ENCODE measurements at regions not wholly inside any gene's neighbourhood (a gene's known extent, or its start where the extent isn't known, plus 50 kb on each side); places are given as distances from the start of the nearest gene placed in this dataset.
A peak's percentile ranks its signal among the peaks of the same experiment; 100 is the strongest.
"Not testable (repeated sequence)": the region's sequence is repeated elsewhere in the genome, so short reads cannot be mapped to it uniquely, and the experiment has no call there.

DNA sequence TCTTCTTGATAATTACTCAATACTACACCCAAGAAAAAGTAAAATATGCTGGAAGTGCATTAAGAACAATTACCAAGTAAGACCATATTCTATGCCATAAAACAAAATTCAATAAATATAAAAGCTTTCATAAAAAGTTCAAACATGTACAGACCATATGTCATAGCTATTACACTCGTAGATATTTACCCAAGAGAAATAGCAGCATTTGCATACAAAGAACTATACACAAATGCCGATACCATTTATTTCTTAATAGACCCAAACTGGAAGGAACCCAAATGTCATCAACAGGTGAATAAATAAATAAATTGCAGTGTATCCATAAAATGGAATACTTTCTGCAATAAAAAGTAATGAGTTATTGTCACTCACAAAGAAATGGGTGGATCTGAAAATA is 78.3 kb upstream of the SLC16A7 start:
- no peak for FAIRE-seq

DNA sequence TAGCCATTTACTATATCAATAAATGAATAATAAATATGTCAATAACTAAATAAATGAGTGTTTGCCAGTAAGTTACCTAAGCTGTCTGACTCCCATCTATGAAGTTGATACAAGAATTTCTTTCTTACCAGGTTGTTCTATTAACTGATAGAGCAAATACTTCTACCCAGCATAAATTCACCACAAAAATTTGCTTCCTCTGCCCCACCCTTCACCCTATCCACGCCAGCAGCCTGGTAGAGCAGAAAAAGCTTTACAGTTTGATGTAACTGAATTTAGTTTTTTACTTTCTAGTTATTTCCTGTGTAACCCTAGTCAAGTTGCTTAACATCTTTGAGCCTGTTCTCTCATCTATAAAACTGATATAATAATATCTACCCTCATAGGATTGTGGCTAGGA is 94.9 kb upstream of the SLC16A7 start:
- no peak for FAIRE-seq

DNA sequence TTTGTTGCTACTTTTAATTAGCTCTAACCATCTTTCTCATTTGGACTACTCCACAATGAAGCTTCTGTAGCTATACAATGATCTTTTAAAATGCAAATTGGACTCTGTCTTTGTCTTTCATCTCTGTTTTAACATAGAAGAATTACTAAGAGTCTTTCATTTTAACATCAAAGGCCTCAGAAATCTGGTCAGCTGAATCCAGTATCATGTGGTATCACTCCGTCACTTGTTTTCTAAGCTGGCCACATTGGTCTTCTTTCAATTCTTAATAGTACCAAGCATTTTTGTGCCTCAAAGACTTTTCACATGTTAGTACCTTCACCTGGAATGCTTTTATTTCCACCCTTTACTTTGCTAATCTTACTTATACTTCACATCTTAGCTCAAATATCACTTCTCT is 95.5 kb upstream of the SLC16A7 start:
- FAIRE-seq: no peak

DNA sequence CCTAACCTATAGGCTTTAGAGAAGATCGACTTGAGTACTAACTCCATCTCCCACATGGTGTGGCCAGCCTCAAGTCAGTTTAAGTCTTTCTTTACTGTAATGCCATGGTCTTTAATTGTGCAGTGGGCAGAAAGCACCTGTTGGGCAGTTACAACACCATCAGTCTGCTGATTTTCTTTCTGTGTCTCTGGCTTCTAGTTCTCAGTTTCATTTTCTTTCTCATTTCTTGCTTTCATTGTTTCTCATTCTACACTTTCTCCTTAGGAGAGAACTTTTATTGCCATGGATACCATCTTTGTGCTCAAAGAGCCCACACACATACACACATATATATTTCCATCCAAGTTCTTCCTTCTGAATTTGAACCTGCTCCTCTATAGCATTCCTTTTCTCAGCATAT is 96.1 kb upstream of the SLC16A7 start:
- FAIRE-seq: no peak

DNA sequence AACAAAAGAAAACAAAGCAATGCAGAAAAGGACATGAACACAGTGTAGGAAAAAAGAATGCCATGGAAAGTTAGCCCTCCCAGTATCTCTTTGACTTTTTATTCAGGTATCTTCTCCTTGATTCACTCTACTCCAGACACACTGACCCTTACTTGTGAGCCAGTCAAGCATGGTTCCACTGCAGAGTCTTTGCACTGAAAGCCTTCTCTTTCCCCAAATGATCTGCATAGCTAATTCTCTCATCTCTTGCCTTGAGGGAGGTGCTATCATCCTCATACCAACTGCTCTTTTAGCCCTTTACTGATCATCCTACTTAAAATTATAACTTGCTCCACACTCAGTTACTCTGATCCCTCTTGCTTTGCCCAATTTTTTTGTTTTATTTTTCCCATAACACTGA is 101.2 kb upstream of the SLC16A7 start:
- FAIRE-seq: no peak

DNA sequence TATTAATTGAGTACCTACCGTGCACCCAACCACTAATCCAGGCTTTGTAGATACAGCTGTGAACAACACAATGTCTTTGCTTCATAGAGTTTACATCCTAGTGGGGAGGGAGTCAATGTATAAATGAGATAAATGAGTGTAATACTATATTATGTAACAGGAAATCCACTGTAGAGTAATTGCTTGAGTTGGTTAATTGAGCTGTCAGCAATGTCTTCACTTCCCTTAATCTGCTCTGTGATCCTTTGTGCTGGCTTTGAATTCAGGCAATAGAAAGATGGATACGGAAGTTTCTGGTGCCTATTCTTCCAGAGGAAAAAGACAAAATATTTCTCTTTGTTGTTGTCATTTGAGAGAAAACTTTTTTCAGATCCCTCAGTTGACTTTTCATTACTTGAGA is 104.0 kb upstream of the SLC16A7 start:
- no peak for FAIRE-seq

DNA sequence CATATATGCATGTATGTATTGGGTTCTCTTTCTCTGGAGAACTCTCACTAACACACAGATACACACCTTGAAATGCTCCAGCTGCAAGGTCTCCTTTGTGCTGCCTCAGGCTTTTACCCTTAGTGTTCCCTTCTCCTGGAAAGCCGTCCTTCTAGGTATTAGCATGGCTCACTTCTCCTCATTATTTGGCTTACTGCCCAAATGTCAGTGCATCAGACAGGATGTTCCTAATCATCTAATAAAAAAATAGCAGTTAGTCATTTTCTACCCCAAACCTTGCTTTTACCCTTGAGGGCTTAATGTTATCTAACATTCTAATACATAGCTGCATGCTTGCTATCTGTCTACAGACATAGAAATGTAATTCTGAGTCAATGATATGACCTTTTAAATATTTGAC is 109.0 kb upstream of the SLC16A7 start:
- no peak for FAIRE-seq

DNA sequence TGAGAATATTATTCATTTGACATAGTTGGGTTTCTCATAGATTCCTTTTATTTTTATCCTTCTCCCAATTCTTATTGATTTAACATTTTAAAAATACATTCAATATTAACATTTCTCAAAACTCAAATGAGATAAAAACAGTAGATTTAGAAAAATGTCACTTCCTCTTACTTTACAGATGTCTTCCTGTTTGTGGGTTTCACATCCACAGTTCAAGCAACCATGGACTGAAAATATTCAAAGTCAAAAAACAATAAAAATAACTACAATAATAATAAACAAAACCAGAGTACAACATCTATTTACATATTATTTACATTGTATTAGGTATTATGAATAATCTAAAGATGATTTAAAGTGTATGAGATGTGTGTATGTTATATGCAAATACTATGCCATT is 111.3 kb upstream of the SLC16A7 start:
- FAIRE-seq: no peak

DNA sequence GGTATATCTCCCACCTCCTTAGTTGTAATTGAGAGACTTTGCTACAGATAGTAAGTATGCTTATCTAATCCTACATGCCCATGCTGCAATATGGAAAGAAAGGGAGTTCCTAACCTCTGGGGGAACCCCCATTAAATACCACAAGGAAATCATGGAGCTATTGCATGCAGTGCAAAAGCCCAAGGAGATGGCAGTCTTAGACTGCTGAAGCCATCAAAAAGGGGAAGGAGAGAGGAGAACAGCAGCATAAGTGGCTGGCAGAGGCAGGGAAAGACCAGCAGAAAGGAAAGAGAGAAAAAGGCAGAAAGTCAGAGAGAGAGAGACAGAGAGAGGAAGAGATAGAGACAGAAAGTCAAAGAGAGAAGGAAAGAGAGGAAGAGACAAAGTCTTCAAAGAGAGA is 121.6 kb upstream of the SLC16A7 start:
- FAIRE-seq: not testable (repeated sequence)

DNA sequence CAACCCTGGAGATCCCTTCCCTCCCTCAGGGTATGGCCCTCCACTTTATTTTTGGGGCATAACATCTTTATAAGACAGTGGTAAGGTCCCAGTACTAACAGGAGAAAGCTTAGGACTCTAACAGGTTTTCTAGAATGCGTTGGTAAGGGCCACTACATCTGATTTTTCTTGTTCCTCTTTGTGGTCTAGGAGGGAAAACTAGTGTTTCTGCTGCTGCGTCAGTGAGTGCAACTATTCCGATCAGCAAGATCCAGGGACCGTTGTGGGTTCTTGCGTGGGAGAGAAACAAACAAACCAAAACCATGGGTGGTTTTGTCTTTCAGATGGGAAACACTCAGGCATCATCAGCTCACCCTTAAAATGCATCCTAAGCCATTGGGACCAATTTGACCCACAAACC is 123.6 kb upstream of the SLC16A7 start:
- no peak for FAIRE-seq

DNA sequence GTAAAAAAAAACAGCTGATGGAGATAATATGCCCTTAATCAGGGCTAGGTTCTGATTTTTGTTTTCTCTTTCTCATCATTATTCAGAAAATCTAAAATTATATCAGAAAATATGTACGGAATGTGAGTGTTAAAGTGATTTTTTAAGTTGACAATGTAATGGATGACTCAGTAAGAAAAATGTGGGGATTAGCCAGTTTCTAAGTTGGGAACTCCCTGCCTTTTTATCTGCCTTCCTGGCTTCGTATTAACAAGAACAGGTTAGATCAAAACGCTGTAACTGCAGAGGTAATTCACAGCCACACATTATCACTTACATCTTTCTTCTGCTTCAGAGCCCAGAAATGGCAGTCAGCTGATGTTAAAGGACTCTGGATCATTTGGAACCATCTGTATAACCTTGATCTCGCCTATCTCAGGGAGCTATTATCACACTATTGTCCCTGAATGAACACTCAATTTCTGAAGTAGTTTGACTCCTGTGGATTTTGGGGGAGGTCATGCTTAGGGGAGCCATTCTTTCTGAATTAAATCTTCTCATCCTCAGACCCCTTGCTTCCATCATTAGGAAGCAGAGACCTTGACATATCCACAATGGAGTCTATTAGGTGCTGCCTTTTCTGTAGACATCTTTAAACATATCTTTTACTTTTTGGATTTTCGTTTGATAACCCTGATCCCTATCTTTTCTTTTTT is 135.7 kb upstream of the SLC16A7 start:
- no peak for FAIRE-seq

DNA sequence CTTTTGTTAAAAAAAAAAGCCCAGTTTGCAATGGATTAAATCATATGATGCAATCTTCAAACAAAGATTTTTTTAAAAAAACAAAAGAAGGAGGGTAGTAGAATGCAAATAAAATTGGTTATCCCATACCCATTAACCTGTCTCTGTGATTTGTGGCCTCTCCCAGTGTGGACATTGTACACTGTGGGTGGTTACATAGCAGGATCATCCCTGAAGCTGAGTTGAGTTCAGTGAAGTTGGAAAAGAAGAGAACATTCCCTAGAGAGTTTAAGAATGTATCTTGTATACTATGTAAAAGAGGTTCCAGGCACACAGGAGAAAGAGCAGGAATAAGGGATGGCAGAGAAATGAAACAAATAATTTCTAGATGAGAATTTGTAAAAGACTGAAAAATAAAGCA is 142.4 kb upstream of the SLC16A7 start:
- FAIRE-seq: no peak

DNA sequence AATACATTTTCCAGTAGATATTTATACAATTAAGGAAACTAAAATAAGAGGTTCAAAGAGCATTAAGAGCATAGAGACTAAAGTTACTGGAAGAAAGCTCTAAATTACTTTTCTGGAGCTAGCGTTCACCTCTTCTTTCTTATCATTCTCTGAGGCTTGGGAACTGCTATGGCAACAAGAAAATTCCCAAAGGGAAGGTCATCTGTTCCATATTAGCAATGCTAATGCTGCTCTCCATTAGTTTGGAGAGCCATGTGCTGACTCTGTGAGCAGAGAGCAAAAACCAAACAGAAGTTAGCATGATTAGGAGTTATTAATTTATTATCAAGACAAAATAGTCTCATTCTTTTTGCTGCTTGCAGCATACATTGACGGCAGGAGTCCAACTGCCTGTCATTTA is 143.1 kb upstream of the SLC16A7 start:
- no peak for FAIRE-seq

DNA sequence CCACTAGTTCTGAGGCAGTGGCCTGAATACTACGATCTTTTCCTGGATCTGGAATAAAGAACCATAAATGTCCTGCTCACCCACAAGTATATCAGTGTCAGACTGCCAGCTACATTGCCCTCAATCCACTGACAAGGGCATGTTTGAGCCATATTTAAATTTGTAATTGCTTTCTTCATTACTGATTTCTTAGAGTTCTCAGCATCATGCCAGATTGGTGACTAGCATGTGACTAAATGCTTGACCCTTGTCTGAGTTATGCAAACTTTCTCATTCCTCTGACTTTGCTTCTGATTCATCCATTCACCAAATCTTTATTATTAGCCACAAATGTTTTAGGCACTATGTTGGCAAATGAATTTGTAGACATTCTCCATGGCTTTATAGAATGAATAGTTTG is 143.6 kb upstream of the SLC16A7 start:
- FAIRE-seq: no peak

DNA sequence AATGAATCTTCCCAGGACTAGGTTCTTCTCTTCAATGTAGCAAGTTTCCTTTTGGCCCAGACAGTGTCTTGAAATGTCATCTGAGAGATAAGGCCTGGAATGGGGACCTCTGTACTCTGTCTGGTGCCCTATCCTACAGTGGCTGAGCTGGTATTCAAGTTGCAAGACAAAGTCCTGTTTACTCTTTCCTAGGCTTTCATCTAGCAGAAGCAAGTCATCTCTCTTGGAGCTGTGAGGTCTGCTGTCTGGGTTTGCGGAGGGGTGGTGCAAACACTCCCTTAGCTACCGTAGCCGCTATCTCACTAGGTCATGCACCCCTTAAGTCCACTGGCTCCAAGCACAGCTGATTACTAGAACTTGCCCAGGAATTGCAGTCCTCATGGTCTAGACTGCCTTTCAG is 149.7 kb upstream of the SLC16A7 start:
- FAIRE-seq: no peak

DNA sequence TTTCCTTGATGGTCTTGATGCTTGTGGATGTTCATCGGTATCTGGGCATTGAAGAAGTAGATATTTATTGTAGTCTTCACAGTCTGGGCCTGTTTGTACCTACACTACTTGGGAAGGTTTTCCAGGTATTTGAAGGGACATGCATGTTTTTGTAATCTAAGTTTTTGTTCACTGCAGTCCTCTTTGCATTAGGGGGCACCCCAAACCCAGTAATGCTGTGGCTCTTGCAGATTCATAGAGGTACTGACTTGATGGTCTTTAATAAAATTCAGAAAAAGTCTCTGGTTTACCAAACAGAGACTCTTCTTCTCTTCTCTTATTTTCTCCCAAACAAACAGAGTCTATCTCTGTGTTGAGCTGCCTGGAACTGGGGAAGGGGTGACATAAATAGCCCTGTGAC is 150.9 kb upstream of the SLC16A7 start:
- FAIRE-seq: no peak

DNA sequence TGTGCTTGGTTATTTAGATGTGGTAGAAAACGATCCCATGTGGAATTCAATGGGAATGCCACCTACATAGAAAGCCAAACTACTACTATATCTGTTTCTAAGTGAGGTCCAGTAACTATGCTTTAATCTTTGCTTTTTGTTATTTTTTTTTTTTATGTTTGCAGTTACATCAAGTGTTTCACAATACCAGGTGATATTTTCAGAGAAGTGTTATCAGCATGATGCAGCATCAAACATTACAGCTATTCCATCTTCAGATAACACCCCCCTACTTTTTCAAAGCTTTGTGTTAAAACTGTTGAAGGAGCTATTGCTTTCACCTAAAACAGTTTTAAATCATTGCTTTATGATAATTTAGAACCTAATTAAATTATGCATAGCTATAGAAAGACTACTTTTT is 163.8 kb upstream of the SLC16A7 start:
- FAIRE-seq: no peak

DNA sequence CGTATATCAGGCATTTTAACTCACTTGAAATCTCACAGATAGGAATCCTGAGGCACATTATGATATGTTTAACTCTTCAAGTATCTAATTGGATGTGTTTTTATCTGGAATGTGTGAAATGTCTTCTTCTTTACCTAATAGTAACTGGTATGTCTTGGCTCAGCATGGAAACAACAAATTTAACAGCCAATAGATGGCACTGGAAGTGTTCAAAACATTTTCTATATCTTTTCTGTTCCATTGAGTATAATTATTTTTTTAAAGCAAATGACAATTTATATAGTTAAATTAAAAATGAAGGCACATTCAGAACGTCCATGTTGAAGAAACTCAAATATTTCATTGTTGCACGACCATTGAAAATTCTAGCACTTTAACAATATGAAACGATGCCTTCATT is 164.6 kb upstream of the SLC16A7 start:
- no peak for FAIRE-seq

DNA sequence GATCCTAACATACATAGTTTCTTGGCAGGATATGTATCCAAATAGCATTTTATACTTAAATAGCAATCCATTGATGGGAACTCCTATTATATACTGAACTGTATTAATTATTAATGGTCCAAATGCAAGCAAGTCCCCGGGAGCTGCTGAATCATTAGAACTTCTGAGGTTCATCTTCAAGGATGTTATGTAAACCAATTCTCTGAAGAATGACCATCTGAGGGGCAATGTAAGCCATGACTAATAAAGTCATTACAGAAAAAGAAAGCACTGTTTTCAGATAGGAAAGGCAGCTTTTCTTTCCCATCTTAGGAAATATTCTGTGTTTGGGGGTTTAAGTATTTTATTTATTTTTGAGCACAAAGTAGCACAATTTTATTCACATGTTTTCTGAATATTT is 166.1 kb upstream of the SLC16A7 start:
- FAIRE-seq: no peak

DNA sequence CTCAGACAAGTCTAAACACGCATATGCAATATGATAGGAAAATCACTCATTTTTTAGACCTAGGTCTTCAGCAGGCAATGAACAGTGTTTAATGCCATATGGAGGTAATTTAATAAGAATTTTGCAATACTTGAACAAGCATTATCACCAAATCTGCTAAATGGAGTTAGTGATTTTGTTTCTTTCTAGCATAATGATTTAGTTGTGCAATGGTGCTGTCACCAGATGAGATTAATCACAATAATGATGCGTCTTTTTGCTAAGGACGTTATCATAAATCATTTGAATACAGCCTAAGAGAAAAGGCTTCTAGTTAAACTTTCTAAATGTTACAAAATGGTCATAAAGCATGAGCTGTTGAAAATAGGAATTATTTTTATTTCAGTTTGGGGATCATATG is 170.0 kb upstream of the SLC16A7 start:
- no peak for FAIRE-seq

DNA sequence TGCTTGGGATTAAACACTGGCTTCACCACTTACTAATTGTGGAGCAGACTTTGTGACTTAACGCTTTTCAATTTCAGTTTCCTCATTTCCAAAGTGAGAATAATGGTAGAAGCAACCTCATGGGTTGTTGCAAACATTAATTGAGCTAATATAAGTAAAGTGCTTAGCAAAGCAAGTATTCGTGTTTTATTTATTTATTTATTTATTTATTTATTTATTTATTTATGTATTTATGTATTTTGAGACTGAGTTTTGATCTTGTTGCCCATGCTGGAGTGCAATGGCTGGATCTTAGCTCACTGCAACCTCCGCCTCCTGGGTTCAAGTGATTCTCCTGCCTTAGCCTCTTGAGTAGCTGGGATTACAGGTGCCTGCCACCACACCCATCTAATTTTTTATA is 171.2 kb upstream of the SLC16A7 start:
- FAIRE-seq: not testable (repeated sequence)

DNA sequence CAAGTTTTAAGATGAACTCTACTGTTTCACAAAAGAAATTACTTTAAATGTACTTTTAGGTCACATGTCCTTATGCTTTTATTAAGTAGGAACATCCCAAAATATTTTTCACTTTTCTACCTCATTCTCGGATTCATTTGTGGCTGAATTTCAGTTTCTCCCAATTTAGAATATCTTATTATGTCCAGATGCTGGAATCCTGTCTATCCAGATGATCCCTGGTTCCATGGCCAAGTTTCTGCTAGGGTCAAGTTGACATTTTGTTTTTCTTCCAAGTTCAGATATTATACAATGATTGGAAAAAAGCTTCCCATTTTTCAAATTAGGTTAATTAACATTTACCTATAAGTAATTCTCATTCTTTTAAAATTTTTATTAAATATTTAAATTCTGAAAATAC is 181.8 kb upstream of the SLC16A7 start:
- FAIRE-seq: peak; percentile 28

DNA sequence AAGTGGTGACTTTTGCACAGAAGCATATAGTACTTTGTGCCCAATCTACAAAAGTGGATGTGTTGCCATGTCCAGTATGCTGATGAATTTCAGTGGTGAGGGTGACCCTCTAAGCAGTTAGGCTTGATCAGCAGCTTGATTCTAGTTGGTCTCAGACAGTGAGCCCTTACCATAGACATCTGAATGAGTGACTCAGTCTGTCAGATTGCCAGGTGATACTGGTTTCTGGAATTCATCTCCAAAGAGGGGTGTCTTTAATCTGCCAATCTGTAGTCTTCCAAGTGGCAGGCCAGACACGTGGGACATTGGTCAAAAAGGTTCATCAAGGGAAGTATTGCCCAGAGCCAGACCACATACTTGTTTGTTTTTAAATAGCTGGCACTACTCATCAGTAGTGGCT is 187.4 kb upstream of the SLC16A7 start:
- FAIRE-seq: no peak

DNA sequence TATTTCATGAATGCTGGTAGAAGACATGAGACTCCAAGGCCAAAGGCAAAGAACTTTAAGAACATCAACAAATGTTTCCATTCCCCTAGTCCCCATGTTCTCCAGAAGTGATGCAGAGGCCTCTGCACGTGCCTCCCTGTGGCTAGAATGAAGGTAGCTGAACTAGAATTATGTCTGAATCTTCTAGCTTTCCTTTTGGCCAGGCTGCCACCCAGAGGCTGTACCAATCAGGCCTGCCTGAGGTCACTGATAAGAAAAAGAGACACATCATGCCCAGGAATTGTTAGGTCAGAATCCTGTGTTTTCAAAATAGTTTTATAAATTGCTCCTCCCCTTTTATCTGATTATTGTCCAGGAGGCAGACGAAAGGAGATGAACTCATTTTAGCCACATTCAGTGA is 188.0 kb upstream of the SLC16A7 start:
- no peak for FAIRE-seq

DNA sequence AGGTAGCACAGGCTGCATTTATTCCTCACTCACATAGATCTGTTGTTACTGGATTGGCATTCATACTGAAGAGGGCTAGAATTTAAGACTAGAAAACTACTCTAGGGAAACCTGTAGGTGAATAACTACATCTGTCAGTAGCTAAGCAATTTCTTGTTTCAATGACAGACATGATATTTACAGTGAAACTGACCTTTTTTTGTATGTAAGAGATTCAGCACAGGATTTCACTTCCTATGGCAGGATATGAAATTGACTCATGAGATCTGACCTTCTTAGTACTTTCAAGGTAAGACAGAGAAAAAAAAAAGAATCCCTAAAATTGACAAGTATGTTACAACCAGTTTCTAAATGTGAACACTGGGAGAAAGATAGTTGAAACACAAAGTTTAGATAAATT is 189.8 kb upstream of the SLC16A7 start:
- no peak for FAIRE-seq

Measured in G401.6 (cell line).